IPS-20b (cell line): ENCODE measurements at regions not wholly inside any gene's neighbourhood (a gene's known extent, or its start where the extent isn't known, plus 50 kb on each side); places are given as distances from the start of the nearest gene placed in this dataset.
"Not testable (repeated sequence)": the region's sequence is repeated elsewhere in the genome, so short reads cannot be mapped to it uniquely, and the experiment has no call there.

Source experiments
- H3K27ac ChIP-seq: one replicate; pipeline ENCODE4 v1.5.1; 2013; ENCODE audit warnings: low read length
- H3K27me3 ChIP-seq: 2 replicates; pipeline ENCODE4 v1.6.1; 2013; ENCODE audit warnings: mild to moderate bottlenecking, low read length, inconsistent platforms; ENCODE audit not compliant: insufficient read depth
- H3K36me3 ChIP-seq: 2 replicates; pipeline ENCODE4 v1.6.1; 2013; ENCODE audit warnings: low read depth, mild to moderate bottlenecking, inconsistent platforms, low read length, moderate library complexity; ENCODE audit not compliant: insufficient read depth
- H3K4me1 ChIP-seq: 2 replicates; pipeline ENCODE4 v1.6.1; 2013; ENCODE audit warnings: mild to moderate bottlenecking, control low read depth, inconsistent platforms, low read length, moderate library complexity; ENCODE audit not compliant: insufficient read depth
- H3K4me3 ChIP-seq: 2 replicates; pipeline ENCODE4 v1.5.1; 2013; ENCODE audit warnings: mild to moderate bottlenecking, low read length, inconsistent platforms
- H3K9ac ChIP-seq: 2 replicates; pipeline ENCODE4 v1.6.1; 2013; ENCODE audit warnings: low read depth, mild to moderate bottlenecking, inconsistent platforms, low read length, moderate library complexity
- H3K9me3 ChIP-seq: 2 replicates; pipeline ENCODE4 v1.6.1; 2013; ENCODE audit warnings: mild to moderate bottlenecking, low read depth, low read length, inconsistent platforms; ENCODE audit not compliant: insufficient read depth

- Histone ChIP-seq H3K9ac (no peak overlapping the region), H3K27me3 (no peaks in the 10 kb centered on the region), H3K4me3 (no peak overlapping the region), H3K36me3 (no peaks in the 10 kb centered on the region), H3K4me1 (peaks cover 7% of the 10 kb centered on the region; the same call in 1 of the 2 replicates), H3K9me3 (no peaks in the 10 kb centered on the region), H3K27ac (no peak overlapping the region)
These were observed 613.3 kb downstream of the BCOR start for GRCh38 chrX:39484159-39485068.

- no peaks in the 10 kb centered on the region for H3K9me3 ChIP-seq
- no peak overlapping the region for H3K4me3 ChIP-seq
- H3K27me3 ChIP-seq, result no peaks in the 10 kb centered on the region
- no peak overlapping the region for H3K27ac ChIP-seq
- peaks cover 7% of the 10 kb centered on the region; the same call in 1 of the 2 replicates for H3K4me1 ChIP-seq
- no peak overlapping the region for H3K9ac ChIP-seq
- H3K36me3 ChIP-seq, result no peaks in the 10 kb centered on the region
These were observed 610.4 kb downstream of the BCOR start for GRCh38 chrX:39487166-39487968.

- peaks cover 7% of the 10 kb centered on the region; the same call in 1 of the 2 replicates for H3K4me1 ChIP-seq
- H3K27me3 ChIP-seq, result no peaks in the 10 kb centered on the region
These were observed 609.8 kb downstream of the BCOR start for GRCh38 chrX:39487969-39488330.

GRCh38 chrX:39491548-39492297, 606.0 kb downstream of the BCOR start:
- Histone ChIP-seq H3K4me1 (no peaks in the 10 kb centered on the region), H3K27me3 (no peaks in the 10 kb centered on the region), H3K9ac (no peak overlapping the region), H3K36me3 (no peaks in the 10 kb centered on the region), H3K4me3 (no peak overlapping the region), H3K27ac (no peak overlapping the region), H3K9me3 (no peaks in the 10 kb centered on the region)

More at GRCh38 chrX:39487969-39488330, 609.8 kb downstream of the BCOR start:
- Histone ChIP-seq H3K36me3 (no peaks in the 10 kb centered on the region), H3K9me3 (no peaks in the 10 kb centered on the region), H3K4me3 (no peak overlapping the region), H3K27ac (no peak overlapping the region), H3K9ac (no peak overlapping the region)

- no peak overlapping the region for H3K9ac ChIP-seq
These were observed 605.1 kb downstream of the BCOR start for GRCh38 chrX:39492497-39493162.

GRCh38 chrX:39493168-39493567, 604.6 kb downstream of the BCOR start:
- H3K9me3 ChIP-seq, result no peaks in the 10 kb centered on the region
- no peak overlapping the region for H3K27ac ChIP-seq
- H3K27me3 ChIP-seq, result no peaks in the 10 kb centered on the region
- no peak overlapping the region for H3K9ac ChIP-seq
- H3K4me1 ChIP-seq, result no peaks in the 10 kb centered on the region
- no peak overlapping the region for H3K4me3 ChIP-seq
- H3K36me3 ChIP-seq, result no peaks in the 10 kb centered on the region

More at GRCh38 chrX:39492497-39493162, 605.1 kb downstream of the BCOR start:
- no peaks in the 10 kb centered on the region for H3K36me3 ChIP-seq
- no peaks in the 10 kb centered on the region for H3K4me1 ChIP-seq
- no peaks in the 10 kb centered on the region for H3K9me3 ChIP-seq
- H3K27ac ChIP-seq, result no peak overlapping the region
- no peak overlapping the region for H3K4me3 ChIP-seq
- H3K27me3 ChIP-seq, result no peaks in the 10 kb centered on the region

GRCh38 chrX:39497117-39497516, 600.6 kb downstream of the BCOR start:
- not testable (repeated sequence) for H3K4me3 ChIP-seq, H3K27me3 ChIP-seq, H3K36me3 ChIP-seq, H3K9ac ChIP-seq, H3K9me3 ChIP-seq, H3K27ac ChIP-seq, H3K4me1 ChIP-seq

- H3K9ac ChIP-seq, result no peak overlapping the region
- no peaks in the 10 kb centered on the region for H3K36me3 ChIP-seq
- no peak overlapping the region for H3K27ac ChIP-seq
- no peak overlapping the region for H3K4me3 ChIP-seq
- no peaks in the 10 kb centered on the region for H3K27me3 ChIP-seq
- no peaks in the 10 kb centered on the region for H3K4me1 ChIP-seq
- H3K9me3 ChIP-seq, result no peaks in the 10 kb centered on the region
These were observed 600.0 kb downstream of the BCOR start for GRCh38 chrX:39497702-39498265.

- Histone ChIP-seq H3K36me3 (no peaks in the 10 kb centered on the region), H3K27me3 (no peaks in the 10 kb centered on the region), H3K9me3 (no peaks in the 10 kb centered on the region), H3K27ac (no peak overlapping the region), H3K4me3 (no peak overlapping the region), H3K4me1 (no peaks in the 10 kb centered on the region), H3K9ac (no peak overlapping the region)
These were observed 597.8 kb downstream of the BCOR start for GRCh38 chrX:39499996-39500395.

GRCh38 chrX:39501822-39502221, 595.9 kb downstream of the BCOR start:
- H3K9me3 ChIP-seq, result no peaks in the 10 kb centered on the region
- H3K36me3 ChIP-seq, result no peaks in the 10 kb centered on the region
- no peak overlapping the region for H3K9ac ChIP-seq
- H3K27me3 ChIP-seq, result no peaks in the 10 kb centered on the region
- no peak overlapping the region for H3K27ac ChIP-seq
- H3K4me3 ChIP-seq, result no peak overlapping the region
- no peaks in the 10 kb centered on the region for H3K4me1 ChIP-seq

GRCh38 chrX:39502486-39502885, 595.3 kb downstream of the BCOR start:
- Histone ChIP-seq H3K27me3 (no peaks in the 10 kb centered on the region), H3K27ac (no peak overlapping the region), H3K9ac (no peak overlapping the region), H3K4me3 (no peak overlapping the region), H3K9me3 (no peaks in the 10 kb centered on the region), H3K4me1 (no peaks in the 10 kb centered on the region), H3K36me3 (no peaks in the 10 kb centered on the region)
